Common myeloid progenitor, CD34-positive (primary cell): ENCODE measurements at regions not wholly inside any gene's neighbourhood (a gene's known extent, or its start where the extent isn't known, plus 50 kb on each side); places are given as distances from the start of the nearest gene placed in this dataset.

ENCODE experiments used
- CTCF ChIA-PET: fragments of 350-600 bp; sonication (Branson Sonifier 250); formaldehyde crosslinking; loops from one replicate; lab custom pipeline; 2021; ENCODE audit warnings: antibody characterized with exemption; lab: Charles Lee
- POLR2A ChIA-PET: fragments of 350-600 bp; sonication (Branson Sonifier 250); formaldehyde crosslinking; loops from one replicate; lab custom pipeline; 2021; ENCODE audit warnings: antibody characterized with exemption; lab: Charles Lee
- DNase-seq, 3 donors: peaks; one replicate each; pipeline versions ENCODE4 v3.0.0 to v3.0.0-alpha.2; 2013
- H3K27ac ChIP-seq, 2 experiments: 1 replicate in 1 of 2; 2 replicates in 1 of 2; pipeline ENCODE4 v1.7.0; 2013; ENCODE audit warnings: inconsistent platforms in 2 of 2, low read length in 2 of 2, mild to moderate bottlenecking in 2 of 2, low read depth in 1 of 2, moderate library complexity in 1 of 2; ENCODE audit not compliant: severe bottlenecking in 2 of 2, insufficient read depth in 1 of 2, poor library complexity in 1 of 2
- H3K27me3 ChIP-seq, 5 experiments: replicated peaks in 2 of 5; 1 replicate in 3 of 5; 2 replicates in 2 of 5; pipeline versions ENCODE4 v1.6.1 to v1.7.0; 2013; ENCODE audit warnings: low read length in 4 of 5, mild to moderate bottlenecking in 2 of 5, moderate library complexity in 2 of 5, inconsistent platforms in 1 of 5; ENCODE audit not compliant: insufficient read depth in 5 of 5, control insufficient read depth in 4 of 5
- H3K36me3 ChIP-seq, 4 experiments: 1 replicate in 2 of 4; 2 replicates in 2 of 4; pipeline versions ENCODE4 v1.6.1 to v1.7.0; 2013; ENCODE audit warnings: low read length in 3 of 4, control low read depth in 1 of 4, mild to moderate bottlenecking in 1 of 4; ENCODE audit not compliant: control insufficient read depth in 4 of 4, insufficient read depth in 4 of 4
- H3K4me1 ChIP-seq, 4 experiments: 1 replicate in 3 of 4; 2 replicates in 1 of 4; pipeline versions ENCODE4 v1.6.1 to v1.7.1; 2013; ENCODE audit warnings: low read length in 3 of 4, mild to moderate bottlenecking in 3 of 4, control low read depth in 1 of 4, inconsistent platforms in 1 of 4, moderate library complexity in 1 of 4; ENCODE audit not compliant: control insufficient read depth in 4 of 4, insufficient read depth in 4 of 4; ENCODE audit errors: control extremely low read depth in 1 of 4
- H3K4me3 ChIP-seq, 7 experiments: 1 replicate in 4 of 7; 2 replicates in 3 of 7; pipeline versions ENCODE4 v1.5.1 to v1.7.0; 2013; ENCODE audit warnings: mild to moderate bottlenecking in 7 of 7, low read length in 6 of 7, moderate library complexity in 6 of 7, inconsistent platforms in 2 of 7, low read depth in 2 of 7, control low read depth in 1 of 7; ENCODE audit not compliant: insufficient read depth in 4 of 7, control insufficient read depth in 1 of 7; ENCODE audit errors: extremely low read depth in 1 of 7
- H3K9me3 ChIP-seq, 5 experiments: 1 replicate in 4 of 5; 2 replicates in 1 of 5; pipeline versions ENCODE4 v1.6.1 to v1.7.1; 2013; ENCODE audit warnings: low read length in 4 of 5, mild to moderate bottlenecking in 2 of 5, inconsistent platforms in 1 of 5, low read depth in 1 of 5, moderate library complexity in 1 of 5; ENCODE audit not compliant: control insufficient read depth in 4 of 5, insufficient read depth in 2 of 5; ENCODE audit errors: control extremely low read depth in 1 of 5
- WGBS: methylation state at CpG from one replicate; pipeline ENCODE4 v1.1.5; 2013; ENCODE audit not compliant: insufficient coverage; 5-methylcytosine and 5-hydroxymethylcytosine counted together

GRCh38 chr6:105849746-105850145, 236.4 kb upstream of the PRDM1 start:
- WGBS, result 88% methylated on average over 2 of the region's 6 CpGs
- H3K36me3 ChIP-seq, result no peaks in the 10 kb centered on the region
- DNase-seq, result no peak

GRCh38 chr6:105847433-105847832, 238.7 kb upstream of the PRDM1 start:
- Histone ChIP-seq H3K27me3 (no peaks in the 10 kb centered on the region), H3K4me1 (no peaks in the 10 kb centered on the region), H3K4me3 (no peak overlapping the region), H3K27ac (no peak overlapping the region), H3K9me3 (no peaks in the 10 kb centered on the region), H3K36me3 (no peaks in the 10 kb centered on the region)
- CTCF ChIA-PET, result no interaction called here
- POLR2A ChIA-PET, result no interaction called here
- DNase-seq, result no peak

More at GRCh38 chr6:105849746-105850145, 236.4 kb upstream of the PRDM1 start:
- Histone ChIP-seq H3K4me1 (no peaks in the 10 kb centered on the region), H3K27ac (no peak overlapping the region), H3K27me3 (no peaks in the 10 kb centered on the region), H3K9me3 (no peaks in the 10 kb centered on the region), H3K4me3 (no peak overlapping the region)
- POLR2A ChIA-PET, result no interaction called here
- CTCF ChIA-PET, result no interaction called here

- 100% methylated on average over 3 of the region's 7 CpGs for WGBS
- Histone ChIP-seq H3K4me1 (no peaks in the 10 kb centered on the region), H3K9me3 (no peaks in the 10 kb centered on the region), H3K4me3 (no peak overlapping the region), H3K27ac (no peak overlapping the region), H3K27me3 (no peaks in the 10 kb centered on the region), H3K36me3 (no peaks in the 10 kb centered on the region)
- ChIA-PET POLR2A (no interaction called here), CTCF (interaction anchor here (1.0 kb wide), 1 partner anchor 9 kb away, joined by 5 read pairs; no protein-coding TSS in a partner anchor)
- no peak for DNase-seq
Observed at GRCh38 chr6:105844275-105844883, 241.8 kb upstream of the PRDM1 start.

- Histone ChIP-seq H3K36me3 (no peaks in the 10 kb centered on the region), H3K27ac (no peak overlapping the region), H3K9me3 (no peaks in the 10 kb centered on the region), H3K27me3 (no peaks in the 10 kb centered on the region), H3K4me1 (peaks cover 0 to 27% (median 1%) of the 10 kb centered on the region in 4 experiments), H3K4me3 (no peak overlapping the region)
- CTCF ChIA-PET, result no interaction called here
- POLR2A ChIA-PET, result no interaction called here
- DNase-seq, result no peak
Observed at GRCh38 chr6:105839266-105839665, 246.9 kb upstream of the PRDM1 start.

GRCh38 chr6:105838171-105838570, 248.0 kb upstream of the PRDM1 start:
- Histone ChIP-seq H3K4me3 (no peak overlapping the region), H3K9me3 (no peaks in the 10 kb centered on the region), H3K4me1 (peaks cover 0 to 32% (median 5%) of the 10 kb centered on the region in 4 experiments), H3K27me3 (no peaks in the 10 kb centered on the region), H3K27ac (no peak overlapping the region), H3K36me3 (no peaks in the 10 kb centered on the region)
- DNase-seq, result peak in 2 of 3 donors; percentile 18 to 19
- ChIA-PET CTCF (no interaction called here), POLR2A (no interaction called here)
- 0% methylated on average over 1 of the region's 1 CpG for WGBS

GRCh38 chr6:105836889-105837288, 249.2 kb upstream of the PRDM1 start:
- 88% methylated on average over 4 of the region's 5 CpGs for WGBS
- no peaks in the 10 kb centered on the region for H3K27me3 ChIP-seq
- no peaks in the 10 kb centered on the region for H3K9me3 ChIP-seq
- no peak for DNase-seq
- POLR2A ChIA-PET, result no interaction called here
- peaks cover 0 to 40% (median 7%) of the 10 kb centered on the region in 4 experiments for H3K4me1 ChIP-seq
- CTCF ChIA-PET, result no interaction called here
- H3K4me3 ChIP-seq, result no peak overlapping the region
- H3K27ac ChIP-seq, result no peak overlapping the region
- H3K36me3 ChIP-seq, result no peaks in the 10 kb centered on the region

GRCh38 chr6:105836379-105836778, 249.8 kb upstream of the PRDM1 start:
- CTCF ChIA-PET, result interaction anchor here (1.0 to 1.4 kb wide), 3 partner anchors 22 to 110 kb away, joined by 3 read pairs; no protein-coding TSS in a partner anchor
- WGBS, result 94% methylated on average over 3 of the region's 5 CpGs
- no peaks in the 10 kb centered on the region for H3K9me3 ChIP-seq

More at GRCh38 chr6:105836379-105836778, 249.8 kb upstream of the PRDM1 start:
- no peaks in the 10 kb centered on the region for H3K36me3 ChIP-seq
- POLR2A ChIA-PET, result no interaction called here
- no peak overlapping the region for H3K27ac ChIP-seq
- DNase-seq, result no peak
- H3K4me3 ChIP-seq, result no peak overlapping the region
- no peaks in the 10 kb centered on the region for H3K27me3 ChIP-seq
- H3K4me1 ChIP-seq, result peaks cover 2 to 45% (median 9%) of the 10 kb centered on the region in 4 experiments
